ENCODE measurements at regions not wholly inside any gene's neighbourhood (a gene's known extent, or its start where the extent isn't known, plus 50 kb on each side); places are given as distances from the start of the nearest gene placed in this dataset.
A peak's percentile ranks its signal among the peaks of the same experiment; 100 is the strongest.

GRCh38 chrX:39158801-39159657, 357.8 kb downstream of the MID1IP1 start:
- Histone ChIP-seq H3K36me3 (ENCODE audit: control insufficient read depth in 2 of 2, insufficient read depth in 1 of 2, low read length in 2 of 2) (no peaks in the 10 kb centered on the region), H3K9me3 (ENCODE audit: control insufficient read depth, insufficient read depth, low read depth, low read length) (no peaks in the 10 kb centered on the region), H3K4me1 (ENCODE audit: control insufficient read depth, insufficient read depth, low read length) (peaks cover 2% of the 10 kb centered on the region; the same call in 1 of the 2 replicates), H3K27ac (ENCODE audit: extremely low read depth, low read depth, low read length) (no peak overlapping the region; the same call in 1 of the 2 replicates), H3K4me3 (ENCODE audit: low read depth, low read length) (no peak overlapping the region)
- ChIA-PET CTCF (interaction anchor here (0.6 to 2.6 kb wide), 12 partner anchors 7 to 1006 kb away, joined by 3 to 16 read pairs (median 3); no protein-coding TSS in a partner anchor), POLR2A (interaction anchor here (0.7 kb wide), 1 partner anchor 209 kb away, joined by 5 read pairs; no protein-coding TSS in a partner anchor)
- TF ChIP-seq, protein P1, sequence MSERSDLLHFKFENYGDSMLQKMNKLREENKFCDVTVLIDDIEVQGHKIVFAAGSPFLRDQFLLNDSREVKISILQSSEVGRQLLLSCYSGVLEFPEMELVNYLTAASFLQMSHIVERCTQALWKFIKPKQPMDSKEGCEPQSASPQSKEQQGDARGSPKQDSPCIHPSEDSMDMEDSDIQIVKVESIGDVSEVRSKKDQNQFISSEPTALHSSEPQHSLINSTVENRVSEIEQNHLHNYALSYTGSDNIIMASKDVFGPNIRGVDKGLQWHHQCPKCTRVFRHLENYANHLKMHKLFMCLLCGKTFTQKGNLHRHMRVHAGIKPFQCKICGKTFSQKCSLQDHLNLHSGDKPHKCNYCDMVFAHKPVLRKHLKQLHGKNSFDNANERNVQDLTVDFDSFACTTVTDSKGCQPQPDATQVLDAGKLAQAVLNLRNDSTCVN (tag by site-specific recombination; optimal IDR thresholded peaks at IDR 0.05), result no peak
- TF ChIP-seq SALL2 (tag by site-specific recombination; IDR thresholded peaks at IDR 0.05; ENCODE audit: borderline replicate concordance) (no peak), ZNF701 (tag by site-specific recombination; IDR thresholded peaks at IDR 0.05) (no peak), KLF8 (tag by site-specific recombination; IDR thresholded peaks at IDR 0.05) (no peak), ZNF518A (tag by site-specific recombination; conservative IDR thresholded peaks at IDR 0.05; ENCODE audit: low read depth) (no peak), PBX3 (CRISPR knock-in tag; IDR thresholded peaks at IDR 0.05) (no peak), HOXA7 (CRISPR knock-in tag; IDR thresholded peaks at IDR 0.05; ENCODE audit: borderline replicate concordance) (no peak), PRDM10 (tag by site-specific recombination; IDR thresholded peaks at IDR 0.05) (peak; percentile 51), ZNF132 (tag by site-specific recombination; IDR thresholded peaks at IDR 0.05; ENCODE audit: borderline replicate concordance) (no peak), ZSCAN23 (tag by site-specific recombination; IDR thresholded peaks at IDR 0.05) (no peak), ZNF138 (tag by site-specific recombination; IDR thresholded peaks at IDR 0.05; ENCODE audit: borderline replicate concordance) (no peak), ZNF398 (tag by site-specific recombination; IDR thresholded peaks at IDR 0.05) (peak; percentile 20; the same call in 1 of the 2 replicates), ZNF426 (tag by site-specific recombination; IDR thresholded peaks at IDR 0.05) (no peak), ZNF112 (tag by site-specific recombination; IDR thresholded peaks at IDR 0.05) (no peak), ZNF600 (tag by site-specific recombination; IDR thresholded peaks at IDR 0.05) (no peak), ZFHX2 (tag by site-specific recombination; conservative IDR thresholded peaks at IDR 0.05) (peak; percentile 66)
- TF ChIP-seq, protein P2, sequence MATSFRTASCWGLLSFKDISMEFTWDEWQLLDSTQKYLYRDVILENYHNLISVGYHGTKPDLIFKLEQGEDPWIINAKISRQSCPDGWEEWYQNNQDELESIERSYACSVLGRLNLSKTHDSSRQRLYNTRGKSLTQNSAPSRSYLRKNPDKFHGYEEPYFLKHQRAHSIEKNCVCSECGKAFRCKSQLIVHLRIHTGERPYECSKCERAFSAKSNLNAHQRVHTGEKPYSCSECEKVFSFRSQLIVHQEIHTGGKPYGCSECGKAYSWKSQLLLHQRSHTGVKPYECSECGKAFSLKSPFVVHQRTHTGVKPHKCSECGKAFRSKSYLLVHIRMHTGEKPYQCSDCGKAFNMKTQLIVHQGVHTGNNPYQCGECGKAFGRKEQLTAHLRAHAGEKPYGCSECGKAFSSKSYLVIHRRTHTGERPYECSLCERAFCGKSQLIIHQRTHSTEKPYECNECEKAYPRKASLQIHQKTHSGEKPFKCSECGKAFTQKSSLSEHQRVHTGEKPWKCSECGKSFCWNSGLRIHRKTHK (tag by site-specific recombination; IDR thresholded peaks at IDR 0.05), result no peak

Measured in HEK293 (cell line).